Type B pancreatic cell (in vitro differentiated cells): ENCODE measurements at regions not wholly inside any gene's neighbourhood (a gene's known extent, or its start where the extent isn't known, plus 50 kb on each side); places are given as distances from the start of the nearest gene placed in this dataset.

Experiments used
- DNase-seq: peaks from one replicate; pipeline ENCODE4 v3.0.0; 2021; ENCODE audit warnings: mixed read lengths; ENCODE audit not compliant: unreplicated experiment; ENCODE audit errors: extremely low spot score
- H3K27ac Mint-ChIP-seq: 2 replicates; pipeline ENCODE4 v1.8.0; 2021; ENCODE audit warnings: mild to moderate bottlenecking, mixed read lengths
- H3K27me3 Mint-ChIP-seq: 2 replicates; pipeline ENCODE4 v1.8.0; 2021; ENCODE audit warnings: mixed read lengths
- H3K36me3 Mint-ChIP-seq: 2 replicates; pipeline ENCODE4 v1.8.0; 2021; ENCODE audit warnings: mixed read lengths
- H3K4me1 Mint-ChIP-seq: one replicate; pipeline ENCODE4 v1.8.0; 2021; ENCODE audit warnings: mixed read lengths; ENCODE audit not compliant: unreplicated experiment
- H3K4me3 Mint-ChIP-seq: 2 replicates; pipeline ENCODE4 v1.8.0; 2021; ENCODE audit warnings: mild to moderate bottlenecking, mixed read lengths
- H3K9me3 Mint-ChIP-seq: 2 replicates; pipeline ENCODE4 v1.8.0; 2021; ENCODE audit warnings: mixed read lengths
- CTCF ChIP-seq: fragments of 200-600 bp; sonication (generic); conservative IDR thresholded peaks from 2 replicates; pipeline ENCODE4 v1.5.0; 2021; ENCODE audit warnings: antibody characterized with exemption, mild to moderate bottlenecking

DNA sequence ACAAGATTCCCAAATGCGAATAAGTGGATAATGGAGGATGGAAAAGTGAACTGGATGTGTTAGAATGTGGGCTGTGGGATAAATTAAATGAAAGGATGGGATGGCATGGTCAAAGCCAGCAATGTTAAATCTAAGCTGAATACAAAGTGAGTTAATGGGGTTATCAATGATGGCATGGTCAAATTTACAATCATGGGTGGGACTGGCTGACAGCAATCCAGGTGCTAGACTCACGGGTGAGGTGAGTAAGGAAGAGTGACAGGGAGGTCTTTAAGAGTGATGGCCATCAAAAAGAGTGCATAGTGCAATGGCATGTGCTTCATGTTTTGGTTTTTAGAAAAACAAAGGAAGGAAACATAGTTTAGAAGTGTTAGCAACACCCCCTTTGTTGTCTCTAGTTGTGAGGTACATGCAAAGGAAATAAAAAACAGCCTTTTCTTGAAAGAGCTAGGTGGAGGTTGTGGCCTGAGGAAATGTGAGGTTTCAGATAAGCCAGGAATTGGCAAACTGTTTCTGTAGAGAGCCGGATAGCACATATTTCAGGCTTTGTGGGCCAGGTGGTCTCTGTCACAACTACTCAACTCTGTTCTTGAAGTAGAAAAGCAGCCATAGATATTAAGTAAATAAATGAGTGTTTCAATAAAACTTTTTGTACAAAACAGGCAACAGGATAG lies 328.7 kb downstream of the RPL10L start:
- H3K4me3 Mint-ChIP-seq, result no peak overlapping the region
- H3K27ac Mint-ChIP-seq, result peak overlapping the region; percentile 22
- no peaks in the 10 kb centered on the region for H3K36me3 Mint-ChIP-seq
- no peaks in the 10 kb centered on the region for H3K27me3 Mint-ChIP-seq
- no peaks in the 10 kb centered on the region for H3K9me3 Mint-ChIP-seq
- DNase-seq, result no peak
- TF ChIP-seq CTCF, result no peak
- H3K4me1 Mint-ChIP-seq, result no peaks in the 10 kb centered on the region

DNA sequence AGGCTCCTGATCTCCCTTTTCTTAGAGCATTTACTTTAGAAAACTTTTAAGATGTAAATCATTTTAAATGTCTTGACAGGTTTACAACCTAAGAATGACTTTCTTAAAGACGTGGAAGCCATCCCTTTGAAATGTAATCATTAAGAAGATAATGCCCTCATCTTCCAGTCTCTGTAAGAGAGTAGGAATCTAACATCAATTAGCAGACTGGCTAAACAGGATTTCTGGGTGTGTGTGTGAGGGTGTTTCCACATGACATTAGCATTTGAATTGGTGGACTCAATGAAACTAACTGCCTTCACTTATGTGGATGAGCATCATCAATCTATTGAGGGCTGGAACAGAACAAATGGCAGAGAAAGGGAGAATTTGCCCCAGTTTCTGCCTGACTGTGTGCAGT lies 329.5 kb downstream of the RPL10L start:
- H3K27ac Mint-ChIP-seq, result peak overlapping the region; percentile 27
- DNase-seq, result no peak
- H3K9me3 Mint-ChIP-seq, result no peaks in the 10 kb centered on the region
- H3K4me3 Mint-ChIP-seq, result peak overlapping the region; percentile 7
- no peaks in the 10 kb centered on the region for H3K4me1 Mint-ChIP-seq
- H3K27me3 Mint-ChIP-seq, result no peaks in the 10 kb centered on the region
- no peaks in the 10 kb centered on the region for H3K36me3 Mint-ChIP-seq
- TF ChIP-seq CTCF, result no peak

GRCh38 chr14:46306267-46306666 lies 345.3 kb downstream of the RPL10L start:
- Mint-ChIP-seq H3K27me3 (no peaks in the 10 kb centered on the region), H3K27ac (no peak overlapping the region), H3K36me3 (no peaks in the 10 kb centered on the region), H3K4me3 (no peak overlapping the region), H3K9me3 (no peaks in the 10 kb centered on the region), H3K4me1 (no peaks in the 10 kb centered on the region)
- no peak for TF ChIP-seq CTCF
- no peak for DNase-seq

- no peak overlapping the region for H3K27ac Mint-ChIP-seq
- DNase-seq, result no peak
- no peaks in the 10 kb centered on the region for H3K9me3 Mint-ChIP-seq
- H3K4me3 Mint-ChIP-seq, result no peak overlapping the region
- no peaks in the 10 kb centered on the region for H3K4me1 Mint-ChIP-seq
- no peaks in the 10 kb centered on the region for H3K36me3 Mint-ChIP-seq
- H3K27me3 Mint-ChIP-seq, result no peaks in the 10 kb centered on the region
- TF ChIP-seq CTCF, result no peak
Measured at GRCh38 chr14:46300765-46301164, 350.8 kb downstream of the RPL10L start.

DNA sequence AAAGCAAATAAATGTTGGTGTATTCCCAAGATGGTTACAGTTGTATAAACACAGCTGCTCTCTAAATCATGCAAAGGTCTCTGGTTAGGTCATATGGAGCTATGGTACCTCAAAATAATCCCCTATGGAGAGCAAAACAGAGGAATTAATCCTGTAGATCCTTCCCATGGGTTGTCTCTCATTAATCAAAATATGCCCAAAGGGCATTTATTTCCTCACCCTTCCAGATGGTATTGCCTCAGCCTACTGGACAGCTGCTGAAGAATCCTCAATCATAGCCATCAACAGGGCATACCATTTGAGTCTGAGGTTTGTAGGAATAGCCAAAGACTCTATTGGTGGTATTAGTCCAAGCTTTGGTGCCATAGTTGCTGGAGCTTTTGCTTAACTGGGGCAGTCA lies 360.9 kb downstream of the RPL10L start:
- Mint-ChIP-seq H3K4me3 (no peak overlapping the region), H3K9me3 (peaks cover 5% of the 10 kb centered on the region), H3K36me3 (no peaks in the 10 kb centered on the region), H3K27me3 (no peaks in the 10 kb centered on the region), H3K4me1 (peaks cover 5% of the 10 kb centered on the region), H3K27ac (no peak overlapping the region)
- no peak for DNase-seq
- no peak for TF ChIP-seq CTCF

DNA sequence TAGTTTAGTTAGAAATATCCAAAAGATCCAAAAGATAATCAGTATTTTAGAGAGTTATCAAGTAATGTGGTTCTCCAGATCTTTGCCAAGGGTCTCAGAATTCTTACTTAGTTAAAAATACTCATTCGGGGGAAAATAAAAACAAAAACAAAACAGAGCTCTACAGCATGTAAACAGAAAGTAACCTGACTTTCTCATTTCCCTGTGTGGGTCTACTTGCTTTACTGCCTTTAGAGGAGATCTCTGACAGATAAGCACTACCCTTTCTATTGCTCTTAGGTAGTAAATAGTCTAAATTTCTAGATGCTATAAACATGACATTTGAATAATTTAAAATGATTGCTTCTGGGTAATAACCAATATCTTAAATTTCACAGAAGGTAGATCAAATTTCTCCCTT lies 371.8 kb downstream of the RPL10L start:
- H3K9me3 Mint-ChIP-seq, result no peaks in the 10 kb centered on the region
- H3K27ac Mint-ChIP-seq, result no peak overlapping the region
- DNase-seq, result no peak
- peaks cover 5% of the 10 kb centered on the region for H3K4me1 Mint-ChIP-seq
- no peak for TF ChIP-seq CTCF
- H3K27me3 Mint-ChIP-seq, result no peaks in the 10 kb centered on the region
- no peaks in the 10 kb centered on the region for H3K36me3 Mint-ChIP-seq
- H3K4me3 Mint-ChIP-seq, result no peak overlapping the region
